ENCODE measurements at regions not wholly inside any gene's neighbourhood (a gene's known extent, or its start where the extent isn't known, plus 50 kb on each side); places are given as distances from the start of the nearest gene placed in this dataset.

GRCh38 chr13:40230833-40231266 lies 435.6 kb downstream of the FOXO1 start:
- no peak for TF ChIP-seq CTCF (conservative IDR thresholded peaks at IDR 0.05; ENCODE audit: low read depth, low read length)
- peak; percentile 76 for DNase-seq (ENCODE audit: low read depth)
- no peak overlapping the region for H3K4me3 ChIP-seq (ENCODE audit: low read depth, low read length)

GRCh38 chr13:40231311-40231710 lies 435.1 kb downstream of the FOXO1 start:
- DNase-seq (ENCODE audit: low read depth): no peak
- TF ChIP-seq CTCF (conservative IDR thresholded peaks at IDR 0.05; ENCODE audit: low read depth, low read length): no peak
- no peak overlapping the region for H3K4me3 ChIP-seq (ENCODE audit: low read depth, low read length)

GRCh38 chr13:40231751-40232150 lies 434.7 kb downstream of the FOXO1 start:
- H3K4me3 ChIP-seq (ENCODE audit: low read depth, low read length): no peak overlapping the region
- DNase-seq (ENCODE audit: low read depth): no peak
- no peak for TF ChIP-seq CTCF (conservative IDR thresholded peaks at IDR 0.05; ENCODE audit: low read depth, low read length)

GRCh38 chr13:40232311-40233040 lies 434.0 kb downstream of the FOXO1 start:
- DNase-seq (ENCODE audit: low read depth): no peak
- no peak for TF ChIP-seq CTCF (conservative IDR thresholded peaks at IDR 0.05; ENCODE audit: low read depth, low read length)
- H3K4me3 ChIP-seq (ENCODE audit: low read depth, low read length): no peak overlapping the region

GRCh38 chr13:40233731-40234195 lies 432.7 kb downstream of the FOXO1 start:
- TF ChIP-seq CTCF (conservative IDR thresholded peaks at IDR 0.05; ENCODE audit: low read depth, low read length): no peak
- DNase-seq (ENCODE audit: low read depth): no peak
- H3K4me3 ChIP-seq (ENCODE audit: low read depth, low read length): no peak overlapping the region

GRCh38 chr13:40235160-40235796 lies 431.2 kb downstream of the FOXO1 start:
- TF ChIP-seq CTCF (conservative IDR thresholded peaks at IDR 0.05; ENCODE audit: low read depth, low read length): no peak
- no peak overlapping the region for H3K4me3 ChIP-seq (ENCODE audit: low read depth, low read length)
- DNase-seq (ENCODE audit: low read depth): no peak

Data from choroid plexus epithelial cell (primary cell).